ENCODE measurements at regions not wholly inside any gene's neighbourhood (a gene's known extent, or its start where the extent isn't known, plus 50 kb on each side); places are given as distances from the start of the nearest gene placed in this dataset.
"Not testable (repeated sequence)": the region's sequence is repeated elsewhere in the genome, so short reads cannot be mapped to it uniquely, and the experiment has no call there.

DNA sequence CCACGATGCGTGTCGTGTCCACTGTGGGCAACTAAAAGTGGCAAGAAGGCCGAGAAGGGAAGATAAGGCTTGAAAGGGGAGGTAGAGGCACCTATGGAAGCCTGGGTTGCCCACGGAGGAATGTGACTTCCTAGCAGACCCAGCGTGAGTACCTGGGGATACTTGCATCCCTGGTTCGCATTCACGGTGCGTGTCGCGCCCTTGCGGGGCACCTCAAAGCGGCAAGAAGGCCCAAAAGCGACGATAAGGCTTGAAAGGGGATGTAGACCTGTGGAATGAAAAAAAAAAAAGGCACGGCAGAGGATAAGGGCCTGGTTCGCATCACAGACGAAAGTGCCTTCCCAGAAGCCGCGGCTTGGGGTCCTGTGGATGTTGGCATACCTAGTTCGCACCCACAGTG, 282.9 kb downstream of the ALG10 start:
- no peak overlapping the region for H3K4me3 ChIP-seq (ENCODE audit: low read depth, low read length)
- DNase-seq (ENCODE audit: low read depth) = no peak
- TF ChIP-seq CTCF (IDR thresholded peaks at IDR 0.05; ENCODE audit: low read depth, low read length, missing control alignments) = no peak

DNA sequence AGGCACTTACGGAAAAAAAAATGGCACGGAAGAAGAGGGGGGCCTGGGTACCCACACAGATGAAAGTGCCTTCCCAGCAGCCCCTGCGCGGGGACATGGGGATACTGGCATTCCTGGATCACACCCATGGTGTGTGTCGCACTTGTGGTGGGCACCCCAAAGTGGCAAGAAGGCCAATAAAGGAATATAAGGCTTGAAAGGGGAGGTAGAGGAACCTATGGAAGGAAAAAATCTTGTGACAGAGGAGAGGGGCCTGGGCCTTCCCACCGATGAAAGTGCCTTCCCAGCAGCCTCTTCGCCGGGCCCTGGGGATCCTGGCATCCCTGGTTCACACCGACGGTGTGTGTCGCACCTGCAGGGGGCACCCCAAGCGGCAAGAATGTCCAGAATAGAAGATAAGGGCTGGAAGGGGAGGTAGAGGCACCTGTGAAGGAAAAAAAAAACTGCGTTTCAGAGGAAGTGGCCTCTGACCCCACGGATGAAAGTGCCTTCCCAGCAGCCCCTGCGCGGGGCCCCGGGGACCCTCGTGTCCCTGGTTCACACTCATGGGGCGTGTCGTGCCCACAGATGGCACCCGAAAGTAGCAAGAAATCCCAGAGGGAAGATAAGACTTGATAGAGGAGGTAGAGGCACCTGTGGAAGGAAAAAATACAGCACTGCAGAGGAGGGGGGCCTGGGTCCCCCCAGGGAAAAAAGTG, 284.0 kb downstream of the ALG10 start:
- TF ChIP-seq CTCF (IDR thresholded peaks at IDR 0.05; ENCODE audit: low read depth, low read length, missing control alignments) = no peak
- DNase-seq (ENCODE audit: low read depth) = no peak
- H3K4me3 ChIP-seq (ENCODE audit: low read depth, low read length) = no peak overlapping the region

DNA sequence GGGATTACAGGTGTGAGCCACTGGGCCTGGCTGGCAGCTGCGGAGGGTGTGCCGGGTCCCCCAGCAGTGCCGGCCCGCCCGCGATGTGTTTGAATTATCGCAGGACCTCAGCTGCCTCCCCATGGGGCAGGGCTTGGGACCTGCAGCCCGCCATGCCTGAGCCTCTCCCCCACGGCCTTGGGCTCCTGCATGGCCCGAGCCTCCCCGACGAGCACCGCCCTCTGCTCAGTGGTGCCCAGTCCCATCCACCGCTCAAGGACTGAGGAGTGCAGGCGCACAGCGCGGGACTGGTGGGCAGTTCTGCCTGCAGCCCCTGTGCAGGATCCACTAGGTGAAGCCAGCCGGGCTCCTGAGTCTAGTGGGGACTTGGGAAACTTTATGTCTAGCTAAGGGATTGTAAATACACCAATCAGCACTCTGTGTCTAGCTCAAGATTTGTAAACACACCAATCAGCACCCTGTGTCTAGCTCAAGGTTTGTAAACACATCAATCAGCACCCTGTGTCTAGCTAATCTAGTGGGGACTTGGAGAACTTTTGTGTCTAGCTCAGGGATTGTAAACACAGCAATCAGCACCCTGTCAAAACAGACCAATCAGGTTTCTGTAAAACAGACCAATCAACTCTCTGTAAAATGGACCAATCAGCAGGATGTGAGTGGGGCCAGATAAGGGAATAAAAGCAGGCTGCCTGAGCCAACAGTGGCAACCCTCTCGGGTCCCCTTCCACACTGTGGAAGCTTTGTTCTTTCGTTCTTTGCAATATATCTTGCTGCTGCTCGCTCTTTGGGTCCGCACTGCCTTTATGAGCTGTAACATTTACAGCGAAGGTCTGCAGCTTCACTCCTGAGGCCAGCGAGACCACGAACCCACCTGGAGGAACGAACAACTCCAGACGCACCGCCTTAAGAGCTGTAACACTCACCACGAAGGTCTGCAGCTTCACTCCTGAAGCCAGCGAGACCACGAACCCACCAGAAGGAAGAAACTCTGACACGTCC, 287.8 kb downstream of the ALG10 start:
- not testable (repeated sequence) for DNase-seq (ENCODE audit: low read depth); H3K4me3 ChIP-seq (ENCODE audit: low read depth, low read length)

GRCh38 chr12:34311337-34311736, 289.0 kb downstream of the ALG10 start:
- H3K4me3 ChIP-seq (ENCODE audit: low read depth, low read length) = no peak overlapping the region
- no peak for TF ChIP-seq CTCF (IDR thresholded peaks at IDR 0.05; ENCODE audit: low read depth, low read length, missing control alignments)
- no peak for DNase-seq (ENCODE audit: low read depth)

GRCh38 chr12:34327671-34328070, 305.4 kb downstream of the ALG10 start:
- TF ChIP-seq CTCF (IDR thresholded peaks at IDR 0.05; ENCODE audit: low read depth, low read length, missing control alignments) = no peak
- no peak for DNase-seq (ENCODE audit: low read depth)
- no peak overlapping the region for H3K4me3 ChIP-seq (ENCODE audit: low read depth, low read length)

- DNase-seq (ENCODE audit: low read depth) = no peak
- H3K4me3 ChIP-seq (ENCODE audit: low read depth, low read length) = no peak overlapping the region
- TF ChIP-seq CTCF (IDR thresholded peaks at IDR 0.05; ENCODE audit: low read depth, low read length, missing control alignments) = no peak
Measured at GRCh38 chr12:34333337-34333736, 311.0 kb downstream of the ALG10 start.

- no peak overlapping the region for H3K4me3 ChIP-seq (ENCODE audit: low read depth, low read length)
- no peak for TF ChIP-seq CTCF (IDR thresholded peaks at IDR 0.05; ENCODE audit: low read depth, low read length, missing control alignments)
- no peak for DNase-seq (ENCODE audit: low read depth)
Measured at GRCh38 chr12:34334538-34334937, 312.2 kb downstream of the ALG10 start.
